AG09309 (cell line): ENCODE measurements at regions not wholly inside any gene's neighbourhood (a gene's known extent, or its start where the extent isn't known, plus 50 kb on each side); places are given as distances from the start of the nearest gene placed in this dataset.

ENCODE experiments used
- DNase-seq: peaks from one replicate; pipeline ENCODE4 v3.0.0-alpha.2; 2010; ENCODE audit warnings: low read depth
- H3K4me3 ChIP-seq: 2 replicates; pipeline ENCODE4 v1.5.1; 2011; ENCODE audit warnings: mild to moderate bottlenecking, low read depth, low read length, moderate library complexity; ENCODE audit not compliant: control insufficient read depth
- TF ChIP-seq, protein P1 (sequence below): IDR thresholded peaks from 2 replicates; pipeline ENCODE4 v1.5.1; 2011; ENCODE audit warnings: mild to moderate bottlenecking, low read depth, low read length, inconsistent platforms; ENCODE audit not compliant: insufficient read depth, control insufficient read depth; ENCODE audit errors: missing control alignments

DNA sequence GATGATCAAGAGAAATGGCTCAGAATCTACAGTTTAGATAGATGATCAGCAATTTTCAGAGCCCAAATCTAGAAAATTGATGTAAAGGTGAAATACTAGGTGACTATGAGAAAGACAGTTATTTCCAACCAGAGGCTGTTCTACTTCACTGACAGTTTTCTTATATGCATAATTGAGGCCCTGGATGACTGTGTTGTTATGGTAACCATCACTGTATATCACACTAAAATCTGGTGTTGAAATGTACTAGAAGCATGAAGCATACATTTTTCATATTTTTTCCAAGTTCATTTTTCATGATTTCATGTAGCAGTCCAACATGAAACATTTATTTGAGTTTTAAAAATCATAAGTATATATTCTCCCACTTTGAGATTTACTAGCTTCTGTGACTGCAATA lies 87.4 kb downstream of the ATXN3L start:
- no peak for DNase-seq
- H3K4me3 ChIP-seq = no peak overlapping the region
- TF ChIP-seq, protein P1, sequence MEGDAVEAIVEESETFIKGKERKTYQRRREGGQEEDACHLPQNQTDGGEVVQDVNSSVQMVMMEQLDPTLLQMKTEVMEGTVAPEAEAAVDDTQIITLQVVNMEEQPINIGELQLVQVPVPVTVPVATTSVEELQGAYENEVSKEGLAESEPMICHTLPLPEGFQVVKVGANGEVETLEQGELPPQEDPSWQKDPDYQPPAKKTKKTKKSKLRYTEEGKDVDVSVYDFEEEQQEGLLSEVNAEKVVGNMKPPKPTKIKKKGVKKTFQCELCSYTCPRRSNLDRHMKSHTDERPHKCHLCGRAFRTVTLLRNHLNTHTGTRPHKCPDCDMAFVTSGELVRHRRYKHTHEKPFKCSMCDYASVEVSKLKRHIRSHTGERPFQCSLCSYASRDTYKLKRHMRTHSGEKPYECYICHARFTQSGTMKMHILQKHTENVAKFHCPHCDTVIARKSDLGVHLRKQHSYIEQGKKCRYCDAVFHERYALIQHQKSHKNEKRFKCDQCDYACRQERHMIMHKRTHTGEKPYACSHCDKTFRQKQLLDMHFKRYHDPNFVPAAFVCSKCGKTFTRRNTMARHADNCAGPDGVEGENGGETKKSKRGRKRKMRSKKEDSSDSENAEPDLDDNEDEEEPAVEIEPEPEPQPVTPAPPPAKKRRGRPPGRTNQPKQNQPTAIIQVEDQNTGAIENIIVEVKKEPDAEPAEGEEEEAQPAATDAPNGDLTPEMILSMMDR = no peak

DNA sequence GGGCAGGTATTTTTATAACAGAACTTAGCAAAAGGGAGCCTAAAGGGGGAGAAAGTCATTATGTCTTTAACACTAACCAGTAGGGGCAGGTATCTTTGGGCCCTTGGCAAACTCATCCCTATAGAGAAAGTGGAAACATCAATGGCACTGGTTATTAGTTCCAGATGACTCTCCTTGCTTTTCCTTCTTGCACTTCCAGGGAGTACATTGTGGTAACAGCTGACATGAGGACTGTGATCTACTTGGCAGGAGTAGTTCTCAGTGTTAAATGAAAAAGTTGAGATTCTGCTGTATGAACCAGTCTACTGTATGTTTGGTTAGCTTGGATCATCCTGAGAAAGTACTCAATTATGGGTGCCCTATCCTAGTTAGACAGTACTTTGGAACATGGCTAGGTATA lies 93.6 kb downstream of the ATXN3L start:
- no peak for DNase-seq
- no peak overlapping the region for H3K4me3 ChIP-seq
- TF ChIP-seq, protein P1 = no peak

DNA sequence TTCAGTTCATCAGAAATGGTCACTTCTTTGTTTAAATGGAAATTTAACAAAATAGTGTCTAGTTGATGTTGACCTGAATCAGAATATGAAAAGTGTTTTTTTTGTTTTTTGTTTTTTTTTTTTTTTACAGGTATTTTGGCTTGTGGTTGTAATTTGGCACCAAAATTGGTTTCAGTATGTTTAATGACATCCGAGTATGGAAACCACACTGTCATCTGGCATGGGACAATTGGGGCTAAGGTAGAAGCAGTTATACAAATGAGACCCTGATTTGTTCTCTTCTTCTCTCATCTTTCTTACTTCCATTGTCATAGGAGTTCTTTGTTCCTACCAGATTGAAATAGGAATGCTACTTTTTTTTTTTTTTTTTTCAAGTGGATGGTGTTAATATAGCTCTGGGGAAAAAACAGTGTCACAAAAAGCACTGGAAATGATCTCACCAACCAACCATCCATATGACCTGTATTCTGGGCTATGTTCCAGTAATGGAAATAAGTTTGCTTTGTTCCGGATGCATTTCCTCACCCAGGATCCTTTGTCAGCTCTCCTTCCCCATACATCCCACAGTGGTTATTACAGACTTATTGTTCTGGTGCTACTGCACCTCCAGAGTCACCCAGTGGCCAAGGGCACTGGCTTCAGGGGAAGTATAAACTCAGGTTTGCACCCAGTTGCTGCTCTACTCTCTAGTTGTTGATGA lies 95.8 kb downstream of the ATXN3L start:
- H3K4me3 ChIP-seq = no peak overlapping the region
- TF ChIP-seq, protein P1 = no peak
- DNase-seq = peak; percentile 57

DNA sequence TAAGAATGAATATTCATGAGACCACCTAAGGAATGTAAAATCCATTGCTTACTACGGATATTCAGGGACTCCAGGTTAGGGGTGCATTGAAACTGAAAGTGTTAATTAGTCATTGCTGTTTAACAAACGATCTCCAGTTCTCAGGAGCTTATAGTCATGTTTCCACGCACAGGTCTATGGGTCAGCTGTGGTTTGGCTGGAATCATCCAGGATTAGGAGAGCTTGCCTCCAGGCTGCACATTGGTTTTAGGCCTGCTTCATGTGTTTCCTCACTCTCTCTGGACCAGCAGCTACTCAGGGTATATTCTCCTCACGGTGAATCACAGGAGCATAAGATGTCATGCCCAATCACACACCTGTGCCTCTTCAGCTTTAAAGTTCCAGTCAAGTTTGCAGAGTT lies 98.9 kb downstream of the ATXN3L start:
- DNase-seq = peak; percentile 51
- TF ChIP-seq, protein P1 = no peak
- no peak overlapping the region for H3K4me3 ChIP-seq

DNA sequence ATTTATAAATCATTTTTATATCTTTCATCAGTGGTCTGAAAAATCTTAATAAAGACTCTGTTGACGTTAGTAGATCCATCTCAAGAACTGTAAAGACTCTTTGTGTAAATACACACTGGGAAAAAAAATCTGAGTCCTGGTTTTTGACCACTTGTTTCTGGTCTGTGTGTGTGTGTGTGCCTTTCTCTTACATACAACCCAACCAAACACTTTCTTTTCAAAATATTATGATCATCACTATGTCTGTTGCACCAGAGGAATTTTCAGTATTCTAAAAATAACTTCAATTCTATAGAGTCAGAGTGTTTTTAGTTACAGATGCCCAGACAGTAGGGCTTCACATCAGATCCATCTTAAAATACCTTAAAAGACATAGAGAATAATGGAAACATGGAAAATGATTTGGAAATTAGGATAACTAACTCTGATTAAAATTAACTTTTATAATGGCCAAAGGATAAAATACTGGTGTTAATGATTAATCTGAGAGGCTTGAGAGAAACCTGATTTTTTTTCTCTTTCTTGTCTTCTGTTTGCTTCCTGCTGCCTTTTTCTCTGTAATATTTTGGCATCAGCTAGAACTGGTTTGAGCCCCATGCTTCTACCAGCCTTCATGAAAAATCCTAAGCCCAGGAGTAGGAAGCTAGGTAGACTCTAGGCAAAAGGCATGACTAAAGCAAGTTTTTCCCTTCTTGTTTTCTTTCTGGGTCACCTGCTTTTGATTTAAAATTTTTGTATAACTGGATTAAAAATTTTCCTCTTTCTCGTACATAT lies 99.7 kb downstream of the ATXN3L start:
- H3K4me3 ChIP-seq = no peak overlapping the region
- TF ChIP-seq, protein P1 = no peak
- no peak for DNase-seq

DNA sequence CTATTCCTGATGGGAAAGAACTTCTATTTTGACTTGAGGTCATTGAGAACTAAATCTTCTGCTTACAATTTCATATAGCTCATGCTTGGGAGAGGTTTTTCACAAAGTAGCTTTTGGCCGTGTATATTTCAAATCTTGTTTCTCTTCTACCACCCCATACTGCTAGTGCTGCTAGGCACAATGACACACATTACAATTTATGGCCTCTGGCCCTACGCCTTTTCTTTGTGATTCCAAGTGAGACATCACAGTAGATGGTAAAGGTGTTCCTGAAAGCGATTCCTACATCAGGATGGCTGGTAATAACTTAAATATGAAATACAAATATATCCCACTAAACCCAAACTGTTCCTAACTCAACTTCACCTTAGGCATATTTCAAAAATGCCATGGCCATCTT lies 101.1 kb downstream of the ATXN3L start:
- no peak overlapping the region for H3K4me3 ChIP-seq
- no peak for DNase-seq
- TF ChIP-seq, protein P1 = no peak
